ENCODE measurements at regions not wholly inside any gene's neighbourhood (a gene's known extent, or its start where the extent isn't known, plus 50 kb on each side); places are given as distances from the start of the nearest gene placed in this dataset.

- no peak overlapping the region for H3K9ac ChIP-seq
- H3K4me1 ChIP-seq = no peaks in the 10 kb centered on the region
- no peaks in the 10 kb centered on the region for H3K79me2 ChIP-seq
- no peaks in the 10 kb centered on the region for H3K36me3 ChIP-seq (ENCODE audit: control insufficient read depth, insufficient read depth, low read length)
- H3K4me3 ChIP-seq (ENCODE audit: low read depth, low read length) = no peak overlapping the region
- H3K4me2 ChIP-seq (ENCODE audit: low read length) = no peak overlapping the region
- no peak overlapping the region for H2AFZ ChIP-seq
- no peak overlapping the region for H3K27ac ChIP-seq
- no peaks in the 10 kb centered on the region for H3K9me3 ChIP-seq (ENCODE audit: control insufficient read depth, low read length)
- no peak for TF ChIP-seq CTCF (IDR thresholded peaks at IDR 0.05)
- H3K27me3 ChIP-seq (ENCODE audit: control insufficient read depth, insufficient read depth, low read length) = peaks cover 5% of the 10 kb centered on the region
Measured at GRCh38 chr16:73228649-73229048, 180.7 kb upstream of the ZFHX3 start.

- Histone ChIP-seq H3K9me3 (ENCODE audit: control insufficient read depth, low read length) (no peaks in the 10 kb centered on the region), H3K4me3 (ENCODE audit: low read depth, low read length) (no peak overlapping the region), H2AFZ (no peak overlapping the region), H3K79me2 (no peaks in the 10 kb centered on the region), H3K36me3 (ENCODE audit: control insufficient read depth, insufficient read depth, low read length) (no peaks in the 10 kb centered on the region), H3K9ac (no peak overlapping the region), H3K27me3 (ENCODE audit: control insufficient read depth, insufficient read depth, low read length) (peaks cover 5% of the 10 kb centered on the region), H3K4me2 (ENCODE audit: low read length) (no peak overlapping the region), H3K4me1 (no peaks in the 10 kb centered on the region), H3K27ac (no peak overlapping the region)
- no peak for TF ChIP-seq CTCF (IDR thresholded peaks at IDR 0.05)
Measured at GRCh38 chr16:73226675-73227074, 178.7 kb upstream of the ZFHX3 start.

- no peak overlapping the region for H3K9ac ChIP-seq
- H3K9me3 ChIP-seq (ENCODE audit: control insufficient read depth, low read length) = no peaks in the 10 kb centered on the region
- no peak overlapping the region for H3K4me2 ChIP-seq (ENCODE audit: low read length)
Measured at GRCh38 chr16:73225983-73226382, 178.1 kb upstream of the ZFHX3 start.

GRCh38 chr16:73220836-73221235 is 172.9 kb upstream of the ZFHX3 start:
- H3K27me3 ChIP-seq (ENCODE audit: control insufficient read depth, insufficient read depth, low read length) = no peaks in the 10 kb centered on the region
- no peak overlapping the region for H3K27ac ChIP-seq
- no peaks in the 10 kb centered on the region for H3K9me3 ChIP-seq (ENCODE audit: control insufficient read depth, low read length)
- TF ChIP-seq CTCF (IDR thresholded peaks at IDR 0.05) = no peak
- H3K4me3 ChIP-seq (ENCODE audit: low read depth, low read length) = no peak overlapping the region
- no peaks in the 10 kb centered on the region for H3K4me1 ChIP-seq
- H3K79me2 ChIP-seq = no peaks in the 10 kb centered on the region
- H2AFZ ChIP-seq = no peak overlapping the region
- H3K9ac ChIP-seq = no peak overlapping the region
- H3K4me2 ChIP-seq (ENCODE audit: low read length) = no peak overlapping the region
- no peaks in the 10 kb centered on the region for H3K36me3 ChIP-seq (ENCODE audit: control insufficient read depth, insufficient read depth, low read length)

More at GRCh38 chr16:73225983-73226382, 178.1 kb upstream of the ZFHX3 start:
- H3K4me1 ChIP-seq = no peaks in the 10 kb centered on the region
- no peak overlapping the region for H2AFZ ChIP-seq
- no peak for TF ChIP-seq CTCF (IDR thresholded peaks at IDR 0.05)
- no peaks in the 10 kb centered on the region for H3K27me3 ChIP-seq (ENCODE audit: control insufficient read depth, insufficient read depth, low read length)
- no peak overlapping the region for H3K27ac ChIP-seq
- H3K4me3 ChIP-seq (ENCODE audit: low read depth, low read length) = no peak overlapping the region
- H3K36me3 ChIP-seq (ENCODE audit: control insufficient read depth, insufficient read depth, low read length) = no peaks in the 10 kb centered on the region
- H3K79me2 ChIP-seq = no peaks in the 10 kb centered on the region

GRCh38 chr16:73219176-73219575 is 171.2 kb upstream of the ZFHX3 start:
- Histone ChIP-seq H3K4me3 (ENCODE audit: low read depth, low read length) (no peak overlapping the region), H3K4me2 (ENCODE audit: low read length) (no peak overlapping the region), H3K79me2 (no peaks in the 10 kb centered on the region), H3K27ac (no peak overlapping the region), H3K9me3 (ENCODE audit: control insufficient read depth, low read length) (no peaks in the 10 kb centered on the region), H2AFZ (no peak overlapping the region), H3K4me1 (no peaks in the 10 kb centered on the region), H3K9ac (no peak overlapping the region), H3K36me3 (ENCODE audit: control insufficient read depth, insufficient read depth, low read length) (no peaks in the 10 kb centered on the region), H3K27me3 (ENCODE audit: control insufficient read depth, insufficient read depth, low read length) (no peaks in the 10 kb centered on the region)
- TF ChIP-seq CTCF (IDR thresholded peaks at IDR 0.05) = no peak
